GM21515 (cell line): ENCODE measurements at regions not wholly inside any gene's neighbourhood (a gene's known extent, or its start where the extent isn't known, plus 50 kb on each side); places are given as distances from the start of the nearest gene placed in this dataset.

Experiments used
- ATAC-seq: cut with Tn5 transposase; IDR thresholded peaks from one replicate; pipeline ENCODE4 v1.9.1; 2021; ENCODE audit not compliant: unreplicated experiment

DNA sequence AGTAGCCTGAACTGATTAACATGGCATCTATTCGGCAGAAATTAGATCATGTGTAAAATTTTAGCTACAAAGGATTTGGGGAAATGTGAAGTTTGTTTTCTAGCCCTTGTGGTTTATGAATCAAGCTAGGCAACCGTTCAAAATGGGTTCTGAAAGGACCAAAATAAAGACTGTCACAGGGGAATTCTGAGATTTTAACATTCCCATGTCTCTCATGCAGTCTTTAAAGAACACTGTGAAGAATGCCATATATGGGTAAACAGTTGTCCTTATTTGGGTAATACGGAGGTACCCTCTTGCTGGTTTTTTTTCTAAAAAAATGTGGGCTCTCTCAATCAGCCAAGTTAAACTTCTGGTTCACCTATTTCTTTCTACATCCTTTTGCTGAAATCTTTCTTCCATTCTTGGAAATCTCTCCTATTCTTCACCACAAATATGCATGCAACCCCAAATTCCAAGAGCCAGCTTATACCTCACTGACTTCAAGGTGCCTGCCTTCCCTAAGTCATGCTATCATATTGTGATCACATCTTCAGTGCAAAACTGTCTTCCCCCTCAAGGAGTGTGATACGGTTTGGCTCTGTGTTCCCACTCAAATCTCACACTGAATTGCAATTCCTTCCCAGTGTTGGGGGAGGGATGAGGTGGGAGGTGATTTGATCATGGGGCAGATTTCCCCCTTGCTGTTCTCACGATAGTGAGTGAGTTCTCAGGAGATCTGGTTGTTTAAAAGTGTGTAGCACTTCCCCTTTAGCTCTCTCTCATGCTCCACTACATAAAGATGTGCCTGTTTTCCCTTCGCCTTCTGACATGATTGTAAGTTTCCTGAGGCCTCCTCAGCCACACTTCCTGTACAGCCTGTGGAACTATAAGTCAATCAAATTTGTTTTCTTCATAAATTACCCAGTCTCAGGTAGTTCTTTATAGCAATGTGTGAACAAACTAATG, 308.7 kb downstream of the TTLL7 start:
- ATAC-seq = no peak

DNA sequence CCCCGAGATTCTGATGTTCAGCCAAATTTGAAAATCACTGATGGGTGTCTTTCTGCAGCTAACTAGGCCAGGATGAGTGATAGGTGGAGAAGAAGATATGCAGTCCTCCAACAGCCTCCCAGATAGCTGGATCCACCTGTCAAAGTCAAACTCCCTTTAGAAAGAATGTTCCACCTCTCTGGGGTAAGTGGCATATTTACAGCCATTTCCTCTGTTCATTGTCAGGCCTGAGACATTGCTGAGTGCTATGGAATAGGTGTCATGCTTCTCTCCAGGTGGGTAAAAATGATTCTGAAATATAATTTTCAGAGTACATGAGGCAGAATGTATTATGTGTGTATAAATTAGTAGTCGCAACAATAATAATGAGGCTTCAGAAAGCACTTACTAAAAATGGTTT, 316.8 kb downstream of the TTLL7 start:
- no peak for ATAC-seq

- no peak for ATAC-seq
These were observed 322.8 kb downstream of the TTLL7 start for GRCh38 chr1:83676106-83676505.

GRCh38 chr1:83673312-83673711, 325.6 kb downstream of the TTLL7 start:
- no peak for ATAC-seq

DNA sequence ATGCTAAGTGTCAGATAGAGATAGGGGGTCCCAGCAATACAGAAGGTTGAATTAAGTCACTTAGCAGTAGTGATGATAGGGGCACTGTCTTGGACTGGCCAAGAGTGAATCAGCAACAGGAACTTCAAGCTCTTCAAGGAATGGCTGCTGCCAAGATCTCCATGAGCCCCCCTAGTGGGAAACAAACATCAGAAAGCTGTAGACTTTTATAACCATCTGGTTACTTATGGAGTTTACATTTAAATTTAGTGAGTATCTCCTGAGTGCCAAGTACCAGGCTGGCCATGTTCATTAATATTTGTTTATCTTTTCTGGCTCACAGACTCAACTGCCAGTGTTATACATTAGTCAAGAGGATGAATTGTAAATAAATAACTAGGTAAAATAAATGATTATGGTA, 327.3 kb downstream of the TTLL7 start:
- no peak for ATAC-seq

DNA sequence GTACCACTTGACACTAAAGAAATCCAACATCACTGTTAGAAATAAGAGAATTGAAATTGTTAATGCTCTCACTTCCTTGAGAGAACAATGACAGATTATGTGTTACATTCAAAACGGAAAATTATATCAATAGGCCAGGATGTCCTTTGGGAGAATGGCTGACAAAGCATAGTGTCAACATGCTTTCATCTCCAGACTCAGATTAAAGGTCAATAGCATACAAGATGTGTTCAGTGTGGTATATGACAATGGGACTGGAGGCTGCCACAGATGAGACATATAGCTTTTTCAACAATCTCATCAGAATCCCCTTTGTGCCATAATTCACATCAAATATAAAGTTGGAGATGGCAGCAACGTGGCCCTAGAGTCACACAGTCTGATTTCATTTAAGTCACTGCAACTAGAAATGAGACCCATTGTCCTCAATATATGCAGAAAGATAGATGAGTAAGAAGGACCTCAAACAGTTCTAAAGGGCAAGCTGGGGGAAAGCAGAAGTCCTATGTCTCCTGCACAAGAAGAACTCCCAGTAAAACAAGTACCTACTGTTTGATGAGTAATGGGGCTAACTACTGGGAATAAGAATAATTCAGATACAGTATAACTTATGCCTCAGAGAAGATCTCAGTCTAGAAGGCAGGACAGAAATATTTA, 327.9 kb downstream of the TTLL7 start:
- no peak for ATAC-seq

DNA sequence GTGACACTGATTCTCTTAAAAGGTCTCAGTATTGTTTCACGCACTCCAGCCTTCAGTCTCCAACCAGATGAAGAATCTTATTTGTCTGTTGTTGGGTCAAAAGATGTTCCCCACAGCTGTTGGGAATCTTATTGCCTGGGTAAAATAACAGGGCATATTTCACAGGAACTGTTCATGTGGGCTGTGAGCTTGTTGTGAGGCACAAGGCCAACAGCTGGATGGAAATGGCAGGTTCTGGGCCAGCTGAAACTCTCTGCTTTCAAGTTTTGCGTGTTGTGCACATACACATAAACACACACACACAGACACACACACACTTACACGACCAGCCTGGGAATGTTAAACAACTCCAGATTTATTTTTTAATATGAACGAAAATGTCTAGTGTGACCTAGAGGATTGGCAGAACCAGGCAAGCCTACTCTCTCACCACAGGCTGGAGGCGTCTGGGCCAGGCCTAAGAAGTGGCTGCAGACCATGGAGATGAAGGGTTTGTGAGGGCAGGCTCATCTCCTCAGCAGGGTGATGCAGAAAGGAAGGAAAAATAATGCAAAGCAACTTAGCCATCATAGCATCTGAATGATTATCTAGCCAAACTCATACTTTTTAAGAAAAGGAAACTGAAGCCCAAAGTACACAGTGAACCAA, 357.0 kb downstream of the TTLL7 start:
- no peak for ATAC-seq

DNA sequence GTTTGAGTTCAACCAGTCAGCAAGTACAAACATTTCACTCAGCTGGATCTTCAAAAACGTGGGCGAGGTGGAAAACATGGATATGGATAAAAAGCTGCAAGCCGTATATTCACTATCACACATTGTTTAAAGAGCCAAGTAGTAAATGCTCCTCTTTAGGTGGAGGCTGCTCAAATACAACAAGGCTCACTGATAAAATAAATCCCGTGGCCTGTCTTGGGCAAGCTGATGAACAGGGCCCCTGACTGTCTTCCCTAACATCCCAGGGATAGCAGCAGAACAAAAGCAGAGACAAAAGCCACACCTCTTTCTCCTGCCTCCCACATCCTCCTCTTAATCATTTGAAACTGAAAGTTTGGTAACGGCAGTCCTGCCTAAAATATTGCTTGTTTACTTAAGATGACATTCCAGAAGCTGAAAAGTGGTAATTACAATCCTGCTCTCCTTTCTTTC, 357.7 kb downstream of the TTLL7 start:
- ATAC-seq = no peak

- no peak for ATAC-seq
These were observed 359.1 kb downstream of the TTLL7 start for GRCh38 chr1:83639785-83640184.

- ATAC-seq = no peak
These were observed 361.3 kb downstream of the TTLL7 start for GRCh38 chr1:83637586-83637985.

GRCh38 chr1:83637009-83637408, 361.9 kb downstream of the TTLL7 start:
- no peak for ATAC-seq

- no peak for ATAC-seq
These were observed 366.0 kb downstream of the TTLL7 start for GRCh38 chr1:83632906-83633305.

DNA sequence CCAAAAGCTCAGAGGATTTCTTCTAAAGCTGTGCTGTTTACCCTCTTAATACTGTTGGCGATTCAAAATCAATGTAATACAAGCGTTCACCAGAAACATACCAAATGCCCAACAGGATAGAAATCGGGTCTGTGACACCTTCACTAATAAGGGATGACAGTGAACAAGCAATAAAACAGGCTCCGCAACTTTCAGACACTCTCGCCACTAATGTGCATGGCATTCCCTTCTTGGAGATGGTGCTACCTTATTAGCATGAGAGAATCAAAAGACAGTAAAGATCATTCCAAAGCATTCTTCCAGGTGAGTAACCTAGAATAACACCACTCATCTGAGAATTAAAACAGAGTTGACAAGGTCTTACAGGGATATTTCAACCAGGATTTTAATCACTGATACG, 367.1 kb downstream of the TTLL7 start:
- ATAC-seq = no peak

GRCh38 chr1:83627045-83627444, 371.9 kb downstream of the TTLL7 start:
- no peak for ATAC-seq

DNA sequence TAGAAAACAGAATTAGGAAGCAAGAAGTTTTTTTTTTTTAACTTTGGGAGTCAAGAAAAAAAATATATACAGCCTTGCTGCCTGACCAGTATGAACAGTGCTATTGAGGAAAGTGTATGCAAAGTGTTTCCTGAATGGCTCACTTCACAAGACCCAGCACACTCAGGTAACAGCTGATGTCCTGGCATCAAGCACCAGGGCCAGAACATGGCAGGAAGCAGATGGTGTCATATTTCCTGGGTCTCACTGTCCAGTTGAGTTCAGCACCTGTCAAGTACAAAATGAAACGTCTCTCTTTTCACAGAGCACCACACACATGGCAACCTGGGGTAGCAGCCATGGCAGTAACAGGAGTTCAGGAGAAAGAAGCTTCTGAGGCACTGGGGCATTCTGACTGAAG, 372.3 kb downstream of the TTLL7 start:
- ATAC-seq = no peak

- ATAC-seq = no peak
These were observed 373.3 kb downstream of the TTLL7 start for GRCh38 chr1:83625646-83626045.

- no peak for ATAC-seq
These were observed 378.9 kb downstream of the TTLL7 start for GRCh38 chr1:83620016-83620415.

- ATAC-seq = no peak
These were observed 379.6 kb downstream of the TTLL7 start for GRCh38 chr1:83619170-83619896.

GRCh38 chr1:83617883-83618282, 381.0 kb downstream of the TTLL7 start:
- ATAC-seq = no peak

DNA sequence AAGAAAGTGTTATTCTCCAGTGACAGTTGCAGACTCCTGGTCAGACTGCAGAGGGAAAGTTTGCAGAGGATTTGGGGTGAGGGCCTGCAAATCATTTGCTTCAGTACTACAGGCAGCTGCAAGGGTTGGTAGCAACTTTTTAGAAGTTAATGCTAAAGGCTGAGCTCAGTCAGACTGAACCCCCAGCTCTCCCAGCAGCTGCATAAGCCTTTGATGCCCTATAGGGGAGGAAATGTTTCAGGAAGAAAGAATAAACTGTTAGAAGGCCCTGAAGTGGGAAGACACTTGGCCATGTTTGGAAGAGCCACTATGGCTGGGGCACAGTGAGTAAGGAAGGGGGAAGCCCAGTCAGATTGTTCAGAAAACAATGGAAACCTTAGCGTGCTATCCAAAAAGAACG, 383.6 kb downstream of the TTLL7 start:
- ATAC-seq = no peak

DNA sequence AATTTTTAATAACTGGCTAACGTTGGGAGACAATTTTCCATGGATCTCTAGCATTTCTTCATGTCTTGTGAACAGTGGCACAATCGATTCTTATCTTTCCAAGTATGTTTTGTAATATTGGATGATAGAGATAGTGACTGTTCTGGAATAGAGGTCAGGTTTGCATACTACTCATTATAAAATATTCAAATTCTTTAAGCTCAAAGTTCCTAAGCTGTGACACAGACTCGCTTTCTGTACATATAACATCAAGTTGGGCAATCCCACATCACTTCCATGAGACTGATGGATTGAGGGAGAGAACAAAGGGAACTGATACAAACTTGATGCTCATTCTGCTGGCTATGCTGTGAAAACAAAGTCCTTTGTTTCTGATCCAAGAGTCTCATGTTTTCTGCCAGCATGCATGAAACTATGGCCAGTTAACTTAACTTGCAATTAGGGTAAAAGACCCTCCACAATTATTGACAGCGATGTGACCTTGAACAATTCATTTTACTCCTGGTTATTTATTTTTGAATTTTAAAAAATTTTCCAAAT, 392.4 kb downstream of the TTLL7 start:
- no peak for ATAC-seq
